Stimulated activated naive CD8-positive, alpha-beta T cell treated with anti-CD3 and anti-CD28 coated beads, Interleukin-15, amount 100 ng/mL, for 72 hours (primary cell): ENCODE measurements at regions not wholly inside any gene's neighbourhood (a gene's known extent, or its start where the extent isn't known, plus 50 kb on each side); places are given as distances from the start of the nearest gene placed in this dataset.

Experiments used
- ATAC-seq: fragments of 150-1000 bp; cut with Tn5 transposase; 2 replicates; pipeline ENCODE4 v1.10.0; 2021; ENCODE audit warnings: mild to moderate bottlenecking, moderate library complexity
- DNase-seq, 2 donors: peaks; one replicate each; pipeline ENCODE4 v3.0.0; 2021 to 2022
- H3K27ac Mint-ChIP-seq, 2 donors: one replicate each; pipeline ENCODE4 v1.8.0; 2022; ENCODE audit warnings: mild to moderate bottlenecking in 2 of 2, mixed read lengths in 2 of 2, moderate library complexity in 2 of 2
- H3K27me3 Mint-ChIP-seq: one replicate; pipeline ENCODE4 v1.8.0; 2022; ENCODE audit warnings: mixed read lengths
- H3K4me1 Mint-ChIP-seq: one replicate; pipeline ENCODE4 v1.8.0; 2022; ENCODE audit warnings: mild to moderate bottlenecking, mixed read lengths
- H3K4me3 Mint-ChIP-seq, 2 donors: one replicate each; pipeline ENCODE4 v1.8.0; 2022; ENCODE audit warnings: mild to moderate bottlenecking in 2 of 2, mixed read lengths in 2 of 2, moderate library complexity in 1 of 2
- H3K9me3 Mint-ChIP-seq, 2 donors: one replicate each; pipeline ENCODE4 v1.8.0; 2022; ENCODE audit warnings: mixed read lengths in 2 of 2

- H3K27me3 Mint-ChIP-seq: peaks cover 21% of the 10 kb centered on the region
- H3K4me3 Mint-ChIP-seq: no peak overlapping the region
- peaks cover 14% of the 10 kb centered on the region for H3K4me1 Mint-ChIP-seq
- DNase-seq: no peak
- no peaks in the 10 kb centered on the region for H3K9me3 Mint-ChIP-seq
- H3K27ac Mint-ChIP-seq: no peak overlapping the region
- ATAC-seq: no peak
Measured at GRCh38 chr6:40645043-40645442, 57.9 kb upstream of the LRFN2 start.

GRCh38 chr6:40642837-40643236 lies 55.7 kb upstream of the LRFN2 start:
- H3K27ac Mint-ChIP-seq: no peak overlapping the region
- no peaks in the 10 kb centered on the region for H3K9me3 Mint-ChIP-seq
- ATAC-seq (no peak), DNase-seq (no peak)
- no peaks in the 10 kb centered on the region for H3K27me3 Mint-ChIP-seq
- H3K4me3 Mint-ChIP-seq: no peak overlapping the region
- H3K4me1 Mint-ChIP-seq: peaks cover 14% of the 10 kb centered on the region

- Mint-ChIP-seq H3K27ac (no peak overlapping the region), H3K27me3 (no peaks in the 10 kb centered on the region), H3K4me1 (peaks cover 14% of the 10 kb centered on the region), H3K9me3 (no peaks in the 10 kb centered on the region), H3K4me3 (no peak overlapping the region)
- ATAC-seq: no peak
- no peak for DNase-seq
Measured at GRCh38 chr6:40642190-40642589, 55.0 kb upstream of the LRFN2 start.

- Mint-ChIP-seq H3K27me3 (no peaks in the 10 kb centered on the region), H3K4me3 (peak overlapping the region in 1 of 2 donors; percentile 67), H3K9me3 (no peaks in the 10 kb centered on the region), H3K4me1 (peaks cover 14% of the 10 kb centered on the region), H3K27ac (peak overlapping the region in 1 of 2 donors; percentile 81)
- DNase-seq (no peak), ATAC-seq (peak; percentile 31)
Measured at GRCh38 chr6:40640599-40641227, 53.5 kb upstream of the LRFN2 start.
